ENCODE measurements at regions not wholly inside any gene's neighbourhood (a gene's known extent, or its start where the extent isn't known, plus 50 kb on each side); places are given as distances from the start of the nearest gene placed in this dataset.

GRCh38 chr4:44120646-44121045 lies 328.0 kb downstream of the KCTD8 start:
- DNase-seq (ENCODE audit: low read depth): no peak
- TF ChIP-seq CTCF (conservative IDR thresholded peaks at IDR 0.05; ENCODE audit: control insufficient read depth, insufficient read depth, low read depth, low read length): no peak
- H3K4me3 ChIP-seq (ENCODE audit: control insufficient read depth, low read depth, low read length): no peak overlapping the region

GRCh38 chr4:44121210-44121609 lies 327.4 kb downstream of the KCTD8 start:
- H3K4me3 ChIP-seq (ENCODE audit: control insufficient read depth, low read depth, low read length): no peak overlapping the region
- no peak for TF ChIP-seq CTCF (conservative IDR thresholded peaks at IDR 0.05; ENCODE audit: control insufficient read depth, insufficient read depth, low read depth, low read length)
- DNase-seq (ENCODE audit: low read depth): peak; percentile 25
